Uterus (tissue), 2 donors: ENCODE measurements at regions not wholly inside any gene's neighbourhood (a gene's known extent, or its start where the extent isn't known, plus 50 kb on each side); places are given as distances from the start of the nearest gene placed in this dataset.

Experiments
- POLR2A ChIP-seq, 2 donors: fragments of 450-650 bp; IDR thresholded peaks; one replicate each; pipeline ENCODE4 v1.6.1; 2016; ENCODE audit warnings: antibody characterized with exemption in 2 of 2, mild to moderate bottlenecking in 1 of 2, moderate library complexity in 1 of 2
- TF ChIP-seq, protein P1 (sequence below), 4 experiments: fragments of 200-600 bp in 2 of 4; fragments of 450-650 bp in 2 of 4; sonication (generic) in 2 of 4; IDR thresholded peaks; one replicate each; pipeline ENCODE4 v1.5.1; 2016 to 2019; ENCODE audit warnings: antibody characterized with exemption in 4 of 4, mild to moderate bottlenecking in 2 of 4, moderate library complexity in 1 of 4

DNA sequence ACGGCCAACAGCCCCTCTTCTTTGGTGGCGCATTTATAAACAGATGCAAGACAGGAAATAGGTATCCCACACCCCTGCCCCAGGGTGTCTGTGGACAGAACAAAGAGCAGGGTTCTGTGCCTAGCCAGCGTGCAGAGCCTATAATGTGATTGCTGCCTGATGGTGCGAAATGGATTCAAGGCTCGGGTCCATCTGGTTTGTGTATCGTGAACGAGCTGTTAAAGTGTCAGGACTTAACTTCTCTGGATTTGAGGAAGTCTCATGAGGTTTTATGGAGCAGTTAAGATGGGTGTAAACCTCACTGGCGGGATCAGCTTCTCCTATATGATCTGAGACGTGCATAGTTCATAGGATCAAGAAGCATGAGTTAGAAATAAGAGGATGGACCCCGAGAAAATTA, 388.7 kb upstream of the TBX3 start:
- TF ChIP-seq, protein P1, sequence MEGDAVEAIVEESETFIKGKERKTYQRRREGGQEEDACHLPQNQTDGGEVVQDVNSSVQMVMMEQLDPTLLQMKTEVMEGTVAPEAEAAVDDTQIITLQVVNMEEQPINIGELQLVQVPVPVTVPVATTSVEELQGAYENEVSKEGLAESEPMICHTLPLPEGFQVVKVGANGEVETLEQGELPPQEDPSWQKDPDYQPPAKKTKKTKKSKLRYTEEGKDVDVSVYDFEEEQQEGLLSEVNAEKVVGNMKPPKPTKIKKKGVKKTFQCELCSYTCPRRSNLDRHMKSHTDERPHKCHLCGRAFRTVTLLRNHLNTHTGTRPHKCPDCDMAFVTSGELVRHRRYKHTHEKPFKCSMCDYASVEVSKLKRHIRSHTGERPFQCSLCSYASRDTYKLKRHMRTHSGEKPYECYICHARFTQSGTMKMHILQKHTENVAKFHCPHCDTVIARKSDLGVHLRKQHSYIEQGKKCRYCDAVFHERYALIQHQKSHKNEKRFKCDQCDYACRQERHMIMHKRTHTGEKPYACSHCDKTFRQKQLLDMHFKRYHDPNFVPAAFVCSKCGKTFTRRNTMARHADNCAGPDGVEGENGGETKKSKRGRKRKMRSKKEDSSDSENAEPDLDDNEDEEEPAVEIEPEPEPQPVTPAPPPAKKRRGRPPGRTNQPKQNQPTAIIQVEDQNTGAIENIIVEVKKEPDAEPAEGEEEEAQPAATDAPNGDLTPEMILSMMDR (IDR thresholded peaks at IDR 0.05) = no peak
- TF ChIP-seq POLR2A (IDR thresholded peaks at IDR 0.05) = no peak
